Medulla oblongata (tissue), 1 donor: ENCODE measurements at regions not wholly inside any gene's neighbourhood (a gene's known extent, or its start where the extent isn't known, plus 50 kb on each side); places are given as distances from the start of the nearest gene placed in this dataset.

ENCODE experiments used
- DNase-seq: peaks from one replicate; pipeline ENCODE4 v3.0.0-alpha.2; 2015; ENCODE audit errors: extremely low spot score

DNA sequence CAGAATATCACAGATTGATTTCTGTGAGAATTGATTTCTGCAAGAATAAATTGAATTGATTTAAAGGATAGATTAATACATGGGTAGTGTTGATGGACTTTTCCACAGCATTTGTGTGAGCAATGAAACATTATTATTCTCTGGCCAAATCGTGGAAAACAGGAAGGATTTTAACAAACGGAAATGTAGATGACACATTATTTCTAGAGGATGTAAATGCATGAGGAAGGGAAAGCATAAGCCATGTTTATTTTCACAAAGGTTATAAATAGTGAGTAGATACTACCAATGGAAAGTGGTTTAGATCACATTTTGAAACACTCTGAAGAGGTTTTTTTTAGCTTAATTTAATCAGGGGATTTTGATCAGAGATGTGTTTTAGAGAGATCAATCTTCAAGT lies 1534.6 kb upstream of the MIR17HG start:
- DNase-seq: no peak

DNA sequence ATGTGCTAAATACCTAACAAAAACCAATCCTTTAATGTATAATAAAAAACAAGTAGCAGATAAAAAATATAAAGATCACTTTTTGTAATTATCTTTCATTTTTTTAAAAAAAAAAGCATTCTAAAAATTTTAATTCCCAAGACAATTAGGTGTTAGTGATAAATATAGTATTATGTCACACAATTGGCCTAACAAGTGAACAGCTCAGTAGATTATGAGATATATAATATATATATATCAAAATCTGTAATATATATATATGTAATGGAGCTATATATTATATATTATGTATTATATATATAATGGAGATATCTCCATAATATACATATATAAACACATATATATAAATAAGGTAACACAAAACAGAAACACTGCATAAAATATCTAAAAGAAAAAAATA lies 1531.1 kb upstream of the MIR17HG start:
- DNase-seq: no peak

GRCh38 chr13:89822467-89822866 lies 1525.0 kb upstream of the MIR17HG start:
- DNase-seq: no peak

DNA sequence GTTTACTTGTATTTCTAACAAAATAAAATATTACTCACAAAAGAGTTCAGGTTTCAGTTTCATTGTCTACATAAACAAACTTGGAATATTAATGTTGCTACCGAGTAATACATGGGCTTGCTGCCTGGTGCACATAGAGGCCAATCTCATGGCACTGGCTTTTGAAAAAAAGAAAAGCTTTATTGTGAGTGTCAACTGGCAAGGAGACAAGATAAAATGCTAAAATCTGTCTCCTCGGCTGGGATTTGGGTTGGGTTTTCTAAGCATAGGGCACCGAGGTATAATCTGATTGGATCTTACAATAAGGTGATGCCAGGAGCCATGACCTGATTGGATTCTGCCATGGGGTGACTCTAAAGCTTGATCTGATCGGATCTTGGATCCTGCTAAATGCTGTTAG lies 1519.9 kb upstream of the MIR17HG start:
- DNase-seq: peak; percentile 38

DNA sequence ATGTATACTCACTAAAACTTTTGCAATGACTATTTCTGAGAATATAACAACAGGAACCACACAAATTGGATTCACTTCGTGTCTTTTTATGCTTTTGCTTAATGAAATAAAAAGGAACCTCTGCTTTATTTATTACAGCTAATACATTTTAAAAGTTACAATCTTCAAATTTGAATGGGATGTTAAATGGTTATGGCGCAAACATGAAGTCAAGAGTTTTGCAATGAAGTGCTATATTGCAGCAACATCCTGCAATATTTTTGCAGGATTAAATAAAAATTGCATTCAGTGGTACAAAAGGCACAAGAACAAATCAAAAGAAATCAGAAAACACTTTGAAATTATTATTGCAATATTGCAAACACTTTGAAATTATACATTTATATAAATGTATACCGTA lies 1519.0 kb upstream of the MIR17HG start:
- DNase-seq: no peak

GRCh38 chr13:89831157-89831556 lies 1516.3 kb upstream of the MIR17HG start:
- DNase-seq: no peak

- DNase-seq: no peak
Observed at GRCh38 chr13:89832827-89833226, 1514.7 kb upstream of the MIR17HG start.

DNA sequence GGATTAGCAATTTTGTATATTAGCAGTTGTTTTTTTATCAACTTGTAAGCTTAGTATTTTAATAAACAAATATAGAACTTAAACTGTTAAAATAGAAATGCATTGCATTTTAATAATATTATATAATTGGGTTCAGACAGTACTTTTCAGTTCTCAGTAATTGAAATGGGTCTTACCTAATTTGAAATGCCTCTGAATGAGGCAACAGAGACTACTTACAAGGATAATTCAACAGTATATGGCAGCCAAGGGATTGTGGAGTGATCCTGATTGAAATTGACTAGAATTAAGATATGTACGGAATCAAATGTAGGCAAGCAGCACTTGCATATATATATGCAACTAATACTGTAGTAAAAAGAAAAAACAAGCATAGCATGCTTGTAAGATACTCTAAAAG lies 1503.9 kb upstream of the MIR17HG start:
- no peak for DNase-seq

DNA sequence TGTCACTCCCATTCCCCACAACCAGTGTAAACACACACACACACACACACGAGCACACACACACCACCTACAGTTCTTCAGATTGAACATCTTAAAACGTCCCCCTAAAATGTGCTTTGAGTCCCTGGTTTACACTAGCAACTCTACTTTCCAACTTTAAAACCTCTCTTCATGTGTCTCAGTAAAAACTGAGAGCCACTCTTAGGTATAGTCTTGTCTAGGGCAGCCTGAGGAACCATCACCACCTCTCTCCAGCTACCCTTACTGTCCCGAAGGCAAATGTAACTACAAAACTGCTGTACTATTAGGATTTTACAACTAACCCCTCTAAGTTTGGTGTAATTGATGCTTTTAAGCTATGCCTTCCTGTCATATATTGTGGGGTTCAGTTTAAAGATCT lies 1501.6 kb upstream of the MIR17HG start:
- DNase-seq: no peak

DNA sequence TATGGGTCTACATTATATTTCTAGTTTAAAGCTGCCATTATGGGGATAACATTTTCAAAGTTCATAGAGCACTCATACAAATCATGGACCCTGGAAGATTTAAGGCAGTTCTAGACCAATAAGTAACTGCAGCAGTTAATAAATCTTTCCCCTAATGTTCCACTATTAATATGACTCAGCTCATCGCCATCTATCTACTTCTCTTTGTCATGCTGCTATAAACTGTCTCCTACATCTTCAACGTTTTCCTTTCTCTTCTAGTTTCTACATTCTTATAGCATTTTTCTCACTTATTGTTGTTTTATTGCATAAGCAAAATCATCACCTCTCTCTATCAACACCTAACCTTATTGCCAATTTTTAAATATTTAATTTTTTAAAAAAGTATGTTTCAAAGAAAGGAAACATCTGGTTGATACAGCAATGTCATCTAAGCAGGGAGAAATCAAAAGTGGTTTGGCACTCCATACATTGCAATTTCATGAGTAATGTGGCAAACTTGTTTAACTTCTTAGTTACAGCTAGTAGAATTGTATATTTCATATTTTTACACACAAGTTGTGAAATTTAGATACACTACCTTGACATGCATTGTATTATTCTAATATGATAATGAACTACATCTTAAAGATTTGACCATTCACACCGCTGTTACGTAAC lies 1500.4 kb upstream of the MIR17HG start:
- DNase-seq: no peak

GRCh38 chr13:89852570-89852969 lies 1494.9 kb upstream of the MIR17HG start:
- DNase-seq: no peak

DNA sequence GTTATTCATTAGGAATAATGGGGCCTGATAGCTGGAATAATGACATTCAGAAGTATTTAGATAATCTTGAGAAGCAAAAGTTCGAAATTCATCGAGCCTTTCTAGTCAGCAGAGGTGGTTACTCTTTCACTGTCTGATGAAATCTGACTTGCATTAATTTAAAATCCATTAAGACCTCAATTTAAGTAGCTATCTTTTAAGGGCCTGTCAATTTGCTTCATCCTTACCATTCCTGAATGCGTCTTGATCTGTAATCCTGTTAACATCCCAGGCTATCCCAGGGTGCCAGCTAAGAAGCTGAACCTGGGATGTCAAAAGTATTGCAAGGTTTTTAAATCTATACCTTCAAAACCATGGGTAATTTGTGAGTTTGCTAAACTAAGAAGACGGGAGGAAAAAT lies 1491.0 kb upstream of the MIR17HG start:
- DNase-seq: no peak

GRCh38 chr13:89857502-89857901 lies 1490.0 kb upstream of the MIR17HG start:
- no peak for DNase-seq

- no peak for DNase-seq
Observed at GRCh38 chr13:89862011-89862690, 1485.3 kb upstream of the MIR17HG start.

GRCh38 chr13:89862691-89863036 lies 1484.8 kb upstream of the MIR17HG start:
- no peak for DNase-seq

- no peak for DNase-seq
Observed at GRCh38 chr13:89865164-89866064, 1482.1 kb upstream of the MIR17HG start.

DNA sequence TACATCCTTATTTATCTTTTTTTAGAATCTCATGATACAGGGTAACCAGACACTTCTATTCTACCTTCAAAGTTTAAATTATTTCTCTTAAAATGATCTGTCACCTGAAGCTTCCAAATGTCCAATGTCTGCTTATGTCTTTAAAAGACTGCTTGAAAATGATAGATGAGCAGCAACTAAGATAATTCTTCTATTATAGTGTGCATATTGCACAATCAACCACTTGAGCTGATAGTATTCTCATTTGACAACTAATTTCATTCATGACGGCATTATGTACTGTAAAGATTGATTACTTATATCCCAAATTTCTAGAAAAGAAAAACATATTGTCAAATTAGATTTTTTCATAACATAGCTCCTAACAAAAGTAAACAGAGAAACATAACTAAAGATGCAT lies 1478.2 kb upstream of the MIR17HG start:
- DNase-seq: no peak

DNA sequence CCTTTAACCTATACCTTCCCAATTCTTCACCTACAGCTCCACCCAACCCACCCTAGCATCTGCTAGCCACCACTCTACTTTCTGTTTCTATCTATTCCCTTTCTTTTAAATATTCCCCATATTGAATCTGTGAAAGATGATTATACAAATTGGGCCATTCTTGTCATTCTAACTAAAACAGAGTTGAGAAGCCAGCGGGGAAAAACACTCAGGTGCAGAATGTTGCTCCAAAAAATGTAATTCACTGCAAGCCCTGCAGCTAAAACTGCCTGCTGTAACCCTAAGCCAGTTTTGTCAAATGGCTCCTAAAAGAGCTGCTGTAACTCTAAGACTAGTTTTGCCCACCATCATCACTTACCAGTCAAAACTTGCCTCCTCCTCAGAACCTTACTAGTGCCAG lies 1468.6 kb upstream of the MIR17HG start:
- no peak for DNase-seq

DNA sequence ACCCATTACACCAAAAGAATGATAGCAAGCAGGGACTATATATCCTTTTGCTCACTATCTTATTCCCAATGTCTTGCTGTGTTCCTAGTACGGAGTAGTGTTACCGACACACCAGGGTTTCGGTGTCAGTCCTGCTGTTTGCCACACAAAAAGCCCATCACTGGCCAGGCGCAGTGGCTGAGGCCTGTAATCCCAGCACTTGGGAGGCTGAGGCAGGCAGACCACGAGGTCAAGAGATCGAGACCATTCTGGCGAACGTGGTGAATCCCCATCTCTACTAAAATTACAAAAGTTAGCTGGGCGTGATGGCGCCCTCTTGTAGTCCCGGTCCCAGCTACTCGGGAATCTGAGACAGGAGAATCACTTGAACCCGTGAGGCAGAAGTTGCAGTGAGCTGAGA lies 1467.3 kb upstream of the MIR17HG start:
- DNase-seq: no peak

DNA sequence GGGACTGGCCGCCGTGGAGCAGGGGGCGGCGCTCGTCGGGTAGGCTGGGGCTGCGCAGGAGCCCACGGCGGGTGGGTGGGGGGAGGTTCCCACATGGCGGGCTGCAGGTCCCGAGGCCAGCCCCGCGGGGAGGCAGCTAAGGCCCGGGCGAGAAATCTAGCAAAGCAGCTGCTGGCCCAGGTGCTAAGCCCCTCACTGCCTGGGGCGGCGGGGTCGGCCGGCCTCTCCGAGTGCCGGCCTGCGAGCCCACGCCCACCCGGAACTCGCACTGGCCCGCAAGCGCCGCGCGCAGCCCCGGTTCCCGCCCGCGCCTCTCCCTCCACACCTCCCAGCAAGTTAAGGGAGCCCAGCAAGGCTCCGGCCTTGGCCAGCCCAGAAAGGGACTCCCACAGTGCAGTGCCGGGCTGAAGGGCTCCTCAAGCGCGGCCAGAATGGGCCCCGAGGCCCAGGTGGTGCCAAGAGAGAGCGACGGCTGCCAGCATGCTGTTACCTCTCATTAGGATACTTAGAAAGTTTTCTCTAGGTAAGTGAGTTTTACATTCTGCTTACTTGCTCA lies 1463.5 kb upstream of the MIR17HG start:
- no peak for DNase-seq

GRCh38 chr13:89890806-89891205 lies 1456.7 kb upstream of the MIR17HG start:
- DNase-seq: no peak

- no peak for DNase-seq
Observed at GRCh38 chr13:89891416-89891815, 1456.1 kb upstream of the MIR17HG start.

DNA sequence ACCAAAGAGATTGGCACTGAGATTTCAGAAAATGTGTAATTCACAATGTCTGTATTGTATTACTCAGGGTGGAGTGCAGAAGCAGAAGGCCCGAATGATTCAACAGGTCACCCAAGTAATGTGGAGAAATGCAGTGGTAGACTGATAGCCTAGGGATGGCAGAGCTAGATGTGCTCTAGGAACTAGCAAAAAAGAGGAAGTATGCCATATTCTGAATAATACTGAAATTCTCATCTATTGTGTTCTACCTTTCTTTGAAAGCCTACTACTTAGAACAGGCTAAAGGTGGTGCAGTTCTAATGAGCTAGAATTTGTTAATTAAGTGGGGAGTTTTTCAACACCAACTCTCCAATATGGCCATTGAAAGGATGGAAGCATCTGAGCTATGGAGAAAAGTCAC lies 1449.8 kb upstream of the MIR17HG start:
- DNase-seq: no peak
